Activated CD4-positive, alpha-beta T cell treated with anti-CD3 and anti-CD28 coated beads, Interleukin-2, amount 50 U/mL, for 48 hours (primary cell): ENCODE measurements at regions not wholly inside any gene's neighbourhood (a gene's known extent, or its start where the extent isn't known, plus 50 kb on each side); places are given as distances from the start of the nearest gene placed in this dataset.

Experiments used
- DNase-seq, 2 experiments: peaks; one replicate each; pipeline ENCODE4 v3.0.0-alpha.2; 2020

DNA sequence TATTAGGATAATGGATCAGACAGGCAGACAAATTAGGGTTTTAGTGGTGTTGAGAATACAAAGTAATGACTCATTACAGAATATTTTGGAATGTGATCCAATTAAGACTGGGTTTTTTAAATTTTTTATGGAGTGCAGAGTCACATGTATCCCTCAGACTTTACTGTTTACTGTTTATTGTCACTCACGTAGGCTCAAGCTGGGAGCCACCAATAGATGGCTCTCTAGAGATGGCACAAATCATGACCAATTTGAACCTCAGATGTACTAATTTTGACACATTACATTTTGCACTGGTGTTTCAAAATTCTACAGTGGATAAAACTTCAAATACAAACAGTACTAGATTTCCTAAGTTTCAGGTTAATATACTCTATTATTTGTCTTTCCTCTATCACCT is 53.6 kb upstream of the ANO3 start:
- no peak for DNase-seq
